SK-N-SH (cell line): ENCODE measurements at regions not wholly inside any gene's neighbourhood (a gene's known extent, or its start where the extent isn't known, plus 50 kb on each side); places are given as distances from the start of the nearest gene placed in this dataset.

Experiments
- EZH2phosphoT487 ChIP-seq: fragments of 200-600 bp; sonication (generic); IDR thresholded peaks from 2 replicates; pipeline ENCODE4 v1.6.1; 2017; ENCODE audit warnings: low read depth, mixed run types, mild to moderate bottlenecking, antibody characterized with exemption, moderate library complexity, borderline replicate concordance
- POLR2AphosphoS5 ChIP-seq: IDR thresholded peaks from 2 replicates; pipeline ENCODE4 v1.6.1; 2012; ENCODE audit warnings: low read depth, low read length
- TF ChIP-seq, protein P1 (sequence below): fragments of 200-600 bp; sonication (generic); IDR thresholded peaks from 2 replicates; pipeline ENCODE4 v1.6.1; 2017; ENCODE audit warnings: antibody characterized with exemption, mild to moderate bottlenecking, moderate library complexity

GRCh38 chr1:25146451-25146855, 85.8 kb downstream of the SYF2 start:
- TF ChIP-seq, protein P1, sequence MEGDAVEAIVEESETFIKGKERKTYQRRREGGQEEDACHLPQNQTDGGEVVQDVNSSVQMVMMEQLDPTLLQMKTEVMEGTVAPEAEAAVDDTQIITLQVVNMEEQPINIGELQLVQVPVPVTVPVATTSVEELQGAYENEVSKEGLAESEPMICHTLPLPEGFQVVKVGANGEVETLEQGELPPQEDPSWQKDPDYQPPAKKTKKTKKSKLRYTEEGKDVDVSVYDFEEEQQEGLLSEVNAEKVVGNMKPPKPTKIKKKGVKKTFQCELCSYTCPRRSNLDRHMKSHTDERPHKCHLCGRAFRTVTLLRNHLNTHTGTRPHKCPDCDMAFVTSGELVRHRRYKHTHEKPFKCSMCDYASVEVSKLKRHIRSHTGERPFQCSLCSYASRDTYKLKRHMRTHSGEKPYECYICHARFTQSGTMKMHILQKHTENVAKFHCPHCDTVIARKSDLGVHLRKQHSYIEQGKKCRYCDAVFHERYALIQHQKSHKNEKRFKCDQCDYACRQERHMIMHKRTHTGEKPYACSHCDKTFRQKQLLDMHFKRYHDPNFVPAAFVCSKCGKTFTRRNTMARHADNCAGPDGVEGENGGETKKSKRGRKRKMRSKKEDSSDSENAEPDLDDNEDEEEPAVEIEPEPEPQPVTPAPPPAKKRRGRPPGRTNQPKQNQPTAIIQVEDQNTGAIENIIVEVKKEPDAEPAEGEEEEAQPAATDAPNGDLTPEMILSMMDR, result no peak
- TF ChIP-seq POLR2AphosphoS5 (no peak), EZH2phosphoT487 (no peak)
